ENCODE measurements at regions not wholly inside any gene's neighbourhood (a gene's known extent, or its start where the extent isn't known, plus 50 kb on each side); places are given as distances from the start of the nearest gene placed in this dataset.

DNA sequence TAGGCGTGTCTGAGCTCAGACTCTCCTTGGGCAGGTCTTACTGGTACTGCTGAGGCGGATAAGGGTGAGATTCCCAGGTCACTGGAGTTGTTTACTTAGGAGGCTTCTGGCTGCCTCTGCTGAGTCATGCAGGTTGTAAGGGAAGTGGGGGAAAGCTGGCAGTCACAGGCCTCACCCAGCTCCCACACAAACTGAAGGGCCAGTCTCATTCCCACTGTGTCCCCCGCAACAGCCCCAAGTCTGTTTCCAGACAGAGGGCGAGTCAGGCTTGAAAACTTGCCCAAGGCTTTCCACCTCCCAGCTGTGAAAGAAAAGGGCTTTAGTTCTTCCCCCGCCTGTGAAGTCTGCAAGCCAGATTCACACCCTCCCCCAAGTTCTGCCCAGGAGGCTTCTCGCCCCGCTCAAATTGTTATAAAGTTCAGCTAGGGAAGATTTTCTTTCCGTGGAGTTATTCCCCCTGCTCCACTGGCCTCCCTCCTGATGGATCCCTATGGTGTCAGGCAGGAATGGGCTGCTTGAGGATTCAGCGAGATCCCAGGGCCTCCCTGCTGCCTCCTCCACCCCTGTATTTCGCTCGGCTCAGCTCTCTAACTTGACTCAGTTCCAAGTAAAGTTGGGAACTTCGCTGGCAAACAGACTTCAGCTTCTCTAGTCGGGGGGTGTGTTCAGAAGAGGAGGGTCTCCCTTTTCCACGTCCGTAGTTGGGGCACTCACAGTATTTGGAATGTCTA is 248.6 kb downstream of the NR4A2 start:
- BruUV-seq (replicated peaks) = no TSS peak
- TF ChIP-seq, protein P1, sequence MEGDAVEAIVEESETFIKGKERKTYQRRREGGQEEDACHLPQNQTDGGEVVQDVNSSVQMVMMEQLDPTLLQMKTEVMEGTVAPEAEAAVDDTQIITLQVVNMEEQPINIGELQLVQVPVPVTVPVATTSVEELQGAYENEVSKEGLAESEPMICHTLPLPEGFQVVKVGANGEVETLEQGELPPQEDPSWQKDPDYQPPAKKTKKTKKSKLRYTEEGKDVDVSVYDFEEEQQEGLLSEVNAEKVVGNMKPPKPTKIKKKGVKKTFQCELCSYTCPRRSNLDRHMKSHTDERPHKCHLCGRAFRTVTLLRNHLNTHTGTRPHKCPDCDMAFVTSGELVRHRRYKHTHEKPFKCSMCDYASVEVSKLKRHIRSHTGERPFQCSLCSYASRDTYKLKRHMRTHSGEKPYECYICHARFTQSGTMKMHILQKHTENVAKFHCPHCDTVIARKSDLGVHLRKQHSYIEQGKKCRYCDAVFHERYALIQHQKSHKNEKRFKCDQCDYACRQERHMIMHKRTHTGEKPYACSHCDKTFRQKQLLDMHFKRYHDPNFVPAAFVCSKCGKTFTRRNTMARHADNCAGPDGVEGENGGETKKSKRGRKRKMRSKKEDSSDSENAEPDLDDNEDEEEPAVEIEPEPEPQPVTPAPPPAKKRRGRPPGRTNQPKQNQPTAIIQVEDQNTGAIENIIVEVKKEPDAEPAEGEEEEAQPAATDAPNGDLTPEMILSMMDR (IDR thresholded peaks at IDR 0.05; ENCODE audit: insufficient read depth in 1 of 2, low read depth in 1 of 2, low read length in 1 of 2, severe bottlenecking in 1 of 2, unreplicated experiment in 1 of 2) = no peak
- CTCF ChIA-PET = no interaction called here
- peaks cover 20% of the 10 kb centered on the region for H3K9me3 ChIP-seq
- H3K4me1 ChIP-seq = peaks cover 8% of the 10 kb centered on the region
- intact Hi-C loops (cut with micrococcal nuclease; ENCODE audit: unreplicated experiment) = no loop called here
- Mint-ChIP-seq H3K27ac (ENCODE audit: unreplicated experiment) (peak overlapping the region; percentile 45), H3K4me3 (ENCODE audit: unreplicated experiment) (no peak overlapping the region), H3K36me3 (ENCODE audit: insufficient read depth, unreplicated experiment) (no peaks in the 10 kb centered on the region), H3K4me1 (ENCODE audit: low read depth, unreplicated experiment) (no peaks in the 10 kb centered on the region), H3K9me3 (ENCODE audit: unreplicated experiment) (peaks cover 45% of the 10 kb centered on the region), H3K27me3 (ENCODE audit: insufficient read depth, unreplicated experiment) (no peaks in the 10 kb centered on the region)
- H3K4me3 ChIP-seq (ENCODE audit: low read depth, low read length) = no peak overlapping the region
- DNase-seq = peak in 1 of 2 experiments; percentile 49
- POLR2A ChIA-PET = no interaction called here
- H3K27me3 ChIP-seq (replicated peaks; ENCODE audit: control insufficient read depth, insufficient read depth, low read length) = no peaks in the 10 kb centered on the region
- H3K36me3 ChIP-seq (ENCODE audit: control insufficient read depth, insufficient read depth, low read length) = no peaks in the 10 kb centered on the region; the same call in 1 of the 2 replicates

DNA sequence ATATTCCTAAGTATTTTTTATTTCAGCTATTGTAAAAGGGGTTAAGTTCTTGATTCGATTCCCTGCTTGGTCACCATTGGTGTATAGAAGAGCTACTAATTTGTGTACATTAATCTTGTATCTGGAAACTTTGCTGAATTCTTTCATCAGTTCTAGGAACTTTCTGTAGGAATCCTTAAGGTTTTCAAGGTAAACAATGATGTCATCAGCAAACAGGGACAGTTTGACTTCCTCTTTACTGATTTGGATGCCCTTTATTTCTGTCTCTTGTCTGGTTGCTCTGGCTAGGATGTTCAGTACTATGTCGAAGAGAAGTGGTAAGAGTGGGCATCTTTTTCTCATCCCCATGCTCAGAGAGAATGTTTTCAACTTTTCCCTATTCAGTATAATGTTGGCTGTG is 252.7 kb downstream of the NR4A2 start:
- Histone ChIP-seq H3K27me3 (replicated peaks; ENCODE audit: control insufficient read depth, insufficient read depth, low read length) (no peaks in the 10 kb centered on the region), H3K4me1 (peaks cover 8% of the 10 kb centered on the region), H3K4me3 (ENCODE audit: low read depth, low read length) (no peak overlapping the region), H3K9me3 (peaks cover 20% of the 10 kb centered on the region; the same call in 1 of the 2 replicates), H3K36me3 (ENCODE audit: control insufficient read depth, insufficient read depth, low read length) (no peaks in the 10 kb centered on the region; the same call in 1 of the 2 replicates)
- BruUV-seq (replicated peaks) = no TSS peak
- DNase-seq = no peak
- TF ChIP-seq, protein P1 (IDR thresholded peaks at IDR 0.05; ENCODE audit: insufficient read depth in 1 of 2, low read depth in 1 of 2, low read length in 1 of 2, severe bottlenecking in 1 of 2, unreplicated experiment in 1 of 2) = no peak
- no peaks in the 10 kb centered on the region for H3K27me3 Mint-ChIP-seq (ENCODE audit: insufficient read depth, unreplicated experiment)
- H3K27ac Mint-ChIP-seq (ENCODE audit: unreplicated experiment) = no peak overlapping the region
- H3K9me3 Mint-ChIP-seq (ENCODE audit: unreplicated experiment) = peaks cover 52% of the 10 kb centered on the region
- ChIA-PET CTCF (no interaction called here), POLR2A (no interaction called here)
- H3K4me3 Mint-ChIP-seq (ENCODE audit: unreplicated experiment) = no peak overlapping the region
- intact Hi-C loops (cut with micrococcal nuclease; ENCODE audit: unreplicated experiment) = no loop called here
- H3K4me1 Mint-ChIP-seq (ENCODE audit: low read depth, unreplicated experiment) = no peaks in the 10 kb centered on the region
- peaks cover 6% of the 10 kb centered on the region for H3K36me3 Mint-ChIP-seq (ENCODE audit: insufficient read depth, unreplicated experiment)

DNA sequence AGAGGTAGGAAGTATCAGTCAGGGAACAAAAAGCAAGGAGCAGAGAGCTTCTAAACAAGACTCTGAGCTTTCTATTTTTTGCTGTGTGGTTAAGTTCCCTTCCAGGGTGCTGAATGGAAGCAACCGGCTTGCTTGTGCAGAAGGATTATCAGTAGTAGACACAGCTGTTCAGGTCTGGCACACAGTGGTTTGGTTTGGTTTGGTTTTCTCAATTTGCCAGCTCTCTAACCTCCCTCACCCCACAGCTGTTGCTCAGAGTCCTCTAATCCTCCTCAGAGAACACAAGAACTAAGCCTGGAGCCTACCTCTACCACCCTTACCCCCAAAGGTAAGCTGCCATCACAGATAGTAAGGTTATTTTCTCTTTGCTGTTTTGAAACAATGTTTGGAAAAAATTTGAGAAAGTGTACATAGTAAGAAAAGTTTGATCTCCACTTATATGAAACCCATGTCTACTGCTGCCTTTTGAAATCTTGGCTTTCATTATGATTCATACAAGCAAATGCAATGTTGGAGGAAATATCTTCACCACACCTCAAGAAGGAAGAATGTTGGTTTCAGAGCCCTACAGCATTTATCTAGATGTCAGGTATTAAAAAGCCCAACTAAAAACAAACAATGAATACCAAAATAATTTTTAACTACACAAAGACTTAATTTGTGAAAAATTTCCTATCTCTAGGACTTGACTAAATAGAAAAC is 255.3 kb downstream of the NR4A2 start:
- Histone ChIP-seq H3K4me1 (no peaks in the 10 kb centered on the region), H3K36me3 (ENCODE audit: control insufficient read depth, insufficient read depth, low read length) (no peaks in the 10 kb centered on the region), H3K4me3 (ENCODE audit: low read depth, low read length) (no peak overlapping the region), H3K27me3 (replicated peaks; ENCODE audit: control insufficient read depth, insufficient read depth, low read length) (no peaks in the 10 kb centered on the region), H3K9me3 (peaks cover 10% of the 10 kb centered on the region; the same call in 1 of the 2 replicates)
- H3K9me3 Mint-ChIP-seq (ENCODE audit: unreplicated experiment) = peaks cover 38% of the 10 kb centered on the region
- DNase-seq = no peak
- H3K36me3 Mint-ChIP-seq (ENCODE audit: insufficient read depth, unreplicated experiment) = peaks cover 6% of the 10 kb centered on the region
- no peak overlapping the region for H3K27ac Mint-ChIP-seq (ENCODE audit: unreplicated experiment)
- BruUV-seq (replicated peaks) = no TSS peak
- CTCF ChIA-PET = no interaction called here
- POLR2A ChIA-PET = no interaction called here
- H3K4me3 Mint-ChIP-seq (ENCODE audit: unreplicated experiment) = no peak overlapping the region
- H3K27me3 Mint-ChIP-seq (ENCODE audit: insufficient read depth, unreplicated experiment) = no peaks in the 10 kb centered on the region
- no peaks in the 10 kb centered on the region for H3K4me1 Mint-ChIP-seq (ENCODE audit: low read depth, unreplicated experiment)
- TF ChIP-seq, protein P1 (IDR thresholded peaks at IDR 0.05; ENCODE audit: insufficient read depth in 1 of 2, low read depth in 1 of 2, low read length in 1 of 2, severe bottlenecking in 1 of 2, unreplicated experiment in 1 of 2) = no peak
- intact Hi-C loops (cut with micrococcal nuclease; ENCODE audit: unreplicated experiment) = no loop called here

Measured in Caco-2 (cell line).